HG03520 (cell line): ENCODE measurements at regions not wholly inside any gene's neighbourhood (a gene's known extent, or its start where the extent isn't known, plus 50 kb on each side); places are given as distances from the start of the nearest gene placed in this dataset.

Experiments used
- ATAC-seq: cut with Tn5 transposase; IDR thresholded peaks from one replicate; pipeline ENCODE4 v1.9.1; 2021; ENCODE audit warnings: mild to moderate bottlenecking, moderate library complexity; ENCODE audit not compliant: unreplicated experiment

- no peak for ATAC-seq
Measured at GRCh38 chr6:148186916-148187315, 155.7 kb upstream of the SASH1 start.

- ATAC-seq: no peak
Measured at GRCh38 chr6:148192310-148192709, 150.3 kb upstream of the SASH1 start.

- ATAC-seq: no peak
Measured at GRCh38 chr6:148193063-148193680, 149.5 kb upstream of the SASH1 start.

- ATAC-seq: no peak
Measured at GRCh38 chr6:148195511-148195910, 147.1 kb upstream of the SASH1 start.

- no peak for ATAC-seq
Measured at GRCh38 chr6:148199584-148199983, 143.1 kb upstream of the SASH1 start.

- ATAC-seq: no peak
Measured at GRCh38 chr6:148200293-148200692, 142.3 kb upstream of the SASH1 start.

GRCh38 chr6:148200781-148201180 is 141.9 kb upstream of the SASH1 start:
- no peak for ATAC-seq

GRCh38 chr6:148203281-148203925 is 139.2 kb upstream of the SASH1 start:
- ATAC-seq: no peak

GRCh38 chr6:148203970-148204369 is 138.7 kb upstream of the SASH1 start:
- ATAC-seq: peak; percentile 99

GRCh38 chr6:148208298-148208697 is 134.3 kb upstream of the SASH1 start:
- no peak for ATAC-seq

- ATAC-seq: no peak
Measured at GRCh38 chr6:148211777-148212324, 130.8 kb upstream of the SASH1 start.

- no peak for ATAC-seq
Measured at GRCh38 chr6:148212366-148212765, 130.3 kb upstream of the SASH1 start.

GRCh38 chr6:148213366-148213765 is 129.3 kb upstream of the SASH1 start:
- ATAC-seq: no peak

GRCh38 chr6:148214667-148215066 is 128.0 kb upstream of the SASH1 start:
- ATAC-seq: no peak

- ATAC-seq: no peak
Measured at GRCh38 chr6:148217051-148217450, 125.6 kb upstream of the SASH1 start.

- no peak for ATAC-seq
Measured at GRCh38 chr6:148217921-148218320, 124.7 kb upstream of the SASH1 start.

GRCh38 chr6:148218542-148219258 is 123.9 kb upstream of the SASH1 start:
- no peak for ATAC-seq

GRCh38 chr6:148221196-148221979 is 121.2 kb upstream of the SASH1 start:
- ATAC-seq: no peak

GRCh38 chr6:148222376-148222775 is 120.3 kb upstream of the SASH1 start:
- ATAC-seq: no peak

GRCh38 chr6:148222846-148223245 is 119.8 kb upstream of the SASH1 start:
- no peak for ATAC-seq

GRCh38 chr6:148223424-148223842 is 119.2 kb upstream of the SASH1 start:
- no peak for ATAC-seq
